ENCODE measurements at regions not wholly inside any gene's neighbourhood (a gene's known extent, or its start where the extent isn't known, plus 50 kb on each side); places are given as distances from the start of the nearest gene placed in this dataset.

DNA sequence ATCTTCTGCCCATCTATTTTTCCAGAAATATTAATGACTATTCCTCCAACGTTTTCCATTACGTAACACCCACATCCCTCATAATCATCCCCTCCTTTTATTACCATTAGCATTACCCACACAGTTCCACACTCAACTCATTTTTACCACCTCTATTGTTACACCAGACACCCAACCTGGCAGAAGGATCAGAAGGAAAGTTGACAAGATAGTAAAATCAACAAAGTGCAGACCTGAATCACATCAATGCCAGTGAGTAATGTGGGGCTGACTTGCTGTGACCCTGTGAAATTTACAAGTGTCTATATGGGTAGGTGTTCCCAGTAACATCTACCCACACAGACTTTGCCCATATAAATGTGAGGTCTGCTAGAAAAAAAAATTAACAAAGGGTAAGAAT is 568.2 kb downstream of the MAFB start:
- no peak for DNase-seq

DNA sequence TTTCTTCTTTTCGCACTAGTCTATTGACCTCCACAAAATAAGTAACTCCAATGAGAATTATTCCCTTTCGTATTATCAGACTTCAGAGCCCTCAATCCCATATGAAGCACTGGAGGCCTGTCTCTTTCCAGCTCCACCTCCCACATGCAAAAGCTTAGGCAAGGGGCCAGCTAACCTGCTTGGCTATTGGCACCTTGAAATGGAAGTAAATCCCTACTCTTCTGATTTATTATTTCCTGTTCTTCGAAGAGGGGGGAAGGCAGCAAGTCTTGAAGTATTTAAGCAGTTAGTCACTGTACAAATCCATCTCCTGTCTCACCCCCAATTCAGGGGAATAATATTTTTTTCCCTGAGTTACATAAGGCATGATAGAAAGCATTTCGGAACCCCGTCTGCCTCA is 577.8 kb downstream of the MAFB start:
- no peak for DNase-seq

DNA sequence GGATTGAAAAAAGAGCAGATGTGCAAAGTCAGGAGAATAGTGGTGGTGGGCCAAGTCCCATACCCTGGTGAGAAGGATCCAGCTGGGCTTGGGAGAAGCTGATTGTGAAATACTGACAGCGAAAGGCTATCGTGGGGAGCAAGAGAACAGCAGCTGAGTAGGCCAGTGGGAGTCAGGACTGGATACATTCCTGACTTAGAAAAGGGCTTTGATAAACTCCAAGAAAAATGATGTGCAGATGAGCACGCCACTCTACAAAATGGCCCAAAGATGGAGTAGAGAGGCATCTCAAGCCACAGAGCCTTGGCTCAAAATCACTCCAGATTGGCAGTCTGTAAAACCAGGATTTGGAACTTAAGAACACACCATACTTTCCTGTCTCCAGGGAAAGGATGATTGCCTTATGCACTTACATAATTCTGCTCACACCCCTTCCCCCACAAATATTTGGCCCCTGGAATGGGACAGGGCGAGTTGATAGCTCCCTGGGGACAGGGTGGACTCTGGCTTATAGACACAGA is 578.7 kb downstream of the MAFB start:
- DNase-seq: no peak

DNA sequence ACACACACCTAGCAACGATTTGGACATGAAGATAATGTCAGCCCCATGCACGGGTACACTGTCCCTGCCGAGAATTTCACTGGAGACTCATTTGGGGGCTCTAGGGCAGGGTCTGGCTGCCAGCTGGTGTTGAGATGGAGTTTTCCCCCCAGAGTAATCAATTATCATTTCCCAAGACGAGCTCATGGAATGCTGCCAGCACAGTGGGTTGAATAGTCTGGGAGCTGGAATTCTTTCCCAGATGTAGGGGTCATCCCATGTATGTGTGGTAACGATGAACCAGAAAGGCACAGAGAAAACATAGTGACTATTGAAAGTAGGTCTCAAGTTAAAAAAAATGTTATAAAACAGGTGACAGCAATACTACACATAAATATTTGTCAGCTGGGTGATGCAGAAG is 579.9 kb downstream of the MAFB start:
- DNase-seq: no peak

- DNase-seq: no peak
Observed at GRCh38 chr20:40108321-40108720, 580.7 kb downstream of the MAFB start.

GRCh38 chr20:40104959-40105358 is 584.1 kb downstream of the MAFB start:
- DNase-seq: no peak

DNA sequence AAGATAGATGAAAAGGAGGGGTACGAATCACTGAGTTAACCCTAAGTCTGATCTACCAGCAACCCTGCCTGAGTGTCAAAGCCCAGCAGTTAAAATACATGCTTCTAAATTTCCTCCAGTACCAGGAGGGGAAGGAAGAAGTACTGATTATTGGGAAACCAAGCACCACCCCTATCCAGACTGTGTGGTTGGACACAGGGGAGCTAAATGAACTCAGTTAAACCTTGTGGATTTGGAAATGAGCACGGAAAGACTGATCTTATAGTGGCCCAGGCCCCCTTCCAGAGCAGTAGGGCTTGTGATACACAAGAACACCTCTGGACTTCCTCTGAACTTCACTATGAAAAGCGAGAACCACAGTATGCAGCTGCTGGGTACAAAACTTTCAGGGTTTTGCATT is 585.6 kb downstream of the MAFB start:
- no peak for DNase-seq

GRCh38 chr20:40101560-40101959 is 587.5 kb downstream of the MAFB start:
- no peak for DNase-seq

DNA sequence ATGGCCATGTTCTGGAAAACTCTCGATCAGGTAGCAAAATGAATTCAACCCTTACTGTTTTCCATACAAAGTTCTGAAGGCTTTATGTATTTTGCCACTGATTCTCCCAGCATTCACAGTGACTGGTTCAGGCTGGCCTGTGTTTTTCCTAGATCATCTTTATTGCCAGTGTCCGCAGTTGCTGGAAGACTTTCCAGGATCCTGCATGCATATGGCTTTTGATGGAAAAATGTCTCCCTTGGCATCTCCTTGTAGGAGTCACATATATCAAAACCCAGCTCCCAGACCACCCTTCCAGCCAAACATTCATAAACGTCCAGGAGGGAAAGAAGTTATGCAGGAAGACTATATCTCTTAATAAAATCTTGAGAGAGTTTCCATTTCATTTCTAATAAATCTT is 588.8 kb downstream of the MAFB start:
- no peak for DNase-seq

- DNase-seq: no peak
Observed at GRCh38 chr20:40090236-40090635, 598.8 kb downstream of the MAFB start.

- no peak for DNase-seq
Observed at GRCh38 chr20:40087496-40087895, 601.5 kb downstream of the MAFB start.

GRCh38 chr20:40085513-40085912 is 603.5 kb downstream of the MAFB start:
- DNase-seq: no peak

GRCh38 chr20:40082436-40082835 is 606.6 kb downstream of the MAFB start:
- no peak for DNase-seq

- no peak for DNase-seq
Observed at GRCh38 chr20:40081653-40082052, 607.4 kb downstream of the MAFB start.

DNA sequence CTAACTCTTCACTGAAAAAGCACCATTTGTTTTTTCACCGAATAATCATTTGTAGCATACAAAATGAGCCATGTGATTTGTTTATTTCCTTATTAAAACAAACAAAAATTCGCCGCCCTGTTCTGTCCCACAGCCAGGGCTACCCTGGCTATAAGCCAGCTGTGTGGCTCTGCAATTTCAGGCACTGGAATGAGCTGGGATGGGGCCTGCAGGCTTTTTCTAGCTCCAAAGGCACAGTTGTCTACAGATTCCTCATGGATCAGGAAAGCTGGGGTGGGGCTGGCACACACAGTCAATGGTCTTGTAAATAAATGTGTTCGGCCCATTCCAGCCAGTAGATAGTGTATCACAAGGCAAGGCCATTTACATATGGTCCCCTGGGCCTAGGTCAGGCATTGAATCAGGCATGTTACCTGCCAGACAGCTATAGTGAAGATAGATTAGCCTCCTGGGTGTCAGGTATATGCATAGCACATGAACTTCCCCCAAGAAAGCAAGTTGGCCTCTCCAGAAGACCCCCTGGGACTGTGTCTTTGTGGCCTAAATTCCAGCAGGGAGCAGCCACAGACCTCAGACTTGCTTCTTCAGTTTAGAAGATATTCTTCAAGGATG is 608.9 kb downstream of the MAFB start:
- no peak for DNase-seq

GRCh38 chr20:40073535-40074111 is 615.4 kb downstream of the MAFB start:
- no peak for DNase-seq

DNA sequence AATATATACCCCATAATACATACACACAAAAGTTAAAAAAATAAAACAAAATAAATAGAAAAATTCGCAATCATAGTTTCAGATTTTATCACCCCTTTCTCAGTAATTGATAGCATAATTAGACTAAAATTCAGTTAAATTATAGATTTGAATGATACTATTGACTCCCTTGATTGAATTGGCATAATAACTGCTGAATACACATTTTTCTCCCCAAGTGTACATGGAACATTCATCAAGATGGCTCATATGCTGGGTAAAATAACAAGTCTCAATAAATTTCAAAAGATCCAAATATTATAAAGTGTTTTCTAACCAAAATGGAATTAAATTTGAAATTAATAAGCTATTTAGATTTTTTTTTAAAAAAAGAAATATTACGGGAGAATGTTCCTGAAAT is 616.1 kb downstream of the MAFB start:
- no peak for DNase-seq

GRCh38 chr20:40056171-40056570 is 632.9 kb downstream of the MAFB start:
- no peak for DNase-seq

DNA sequence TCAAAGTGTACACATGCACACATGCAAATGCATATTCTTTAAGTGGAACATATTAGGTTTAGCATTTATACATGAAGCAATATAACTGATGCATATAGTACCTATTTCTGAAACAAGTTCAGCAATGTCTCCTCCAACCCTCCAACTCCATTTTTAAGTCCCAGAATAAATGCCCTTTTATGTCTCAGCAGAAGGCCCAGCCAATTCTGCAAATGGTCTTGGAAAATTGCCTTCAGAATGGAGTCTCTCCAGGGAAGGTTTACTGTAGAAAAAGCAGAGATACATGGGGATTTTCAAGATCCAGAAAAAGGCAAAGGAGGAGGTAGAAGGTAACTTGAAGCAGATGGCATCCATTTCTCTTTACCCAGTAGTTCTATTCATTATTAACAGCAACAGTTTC is 633.3 kb downstream of the MAFB start:
- no peak for DNase-seq

GRCh38 chr20:40054311-40054710 is 634.7 kb downstream of the MAFB start:
- no peak for DNase-seq

DNA sequence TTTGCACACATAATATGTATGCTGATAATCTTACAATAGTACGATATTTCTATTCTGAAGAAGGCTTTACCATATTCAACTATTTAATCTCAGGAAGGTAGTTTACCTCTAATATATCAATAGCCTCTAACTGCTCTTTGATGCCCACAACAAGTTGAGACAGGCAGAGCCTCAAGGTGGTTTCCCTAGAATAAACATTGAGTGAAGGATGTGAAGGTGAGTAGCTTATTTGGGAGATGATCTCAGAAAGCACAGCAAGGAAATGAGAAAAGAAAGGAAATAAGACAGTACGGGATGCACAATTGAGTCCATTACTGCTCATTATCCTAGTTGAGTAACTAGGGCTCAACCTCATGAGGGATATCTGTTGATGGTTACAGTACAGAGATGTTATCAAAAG is 638.4 kb downstream of the MAFB start:
- no peak for DNase-seq

DNA sequence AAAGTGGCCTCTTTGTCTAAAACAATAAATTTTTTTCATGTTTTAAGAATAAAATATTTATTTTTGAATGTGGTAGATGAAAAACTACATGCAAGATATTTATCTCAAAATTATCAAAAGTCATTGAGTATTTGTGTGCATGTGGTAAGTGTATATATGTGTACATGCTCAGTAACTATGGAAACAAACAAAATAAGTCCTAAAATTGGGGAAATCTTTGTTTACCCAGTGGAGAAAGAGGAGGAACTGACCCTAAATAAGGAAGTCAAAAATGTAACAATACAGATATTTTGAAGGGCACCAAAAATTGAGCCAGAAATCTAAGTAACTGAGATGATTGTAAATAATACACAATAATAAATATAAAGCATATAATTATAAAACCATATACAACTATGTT is 639.2 kb downstream of the MAFB start:
- no peak for DNase-seq

- DNase-seq: no peak
Observed at GRCh38 chr20:40046703-40047102, 642.3 kb downstream of the MAFB start.

DNA sequence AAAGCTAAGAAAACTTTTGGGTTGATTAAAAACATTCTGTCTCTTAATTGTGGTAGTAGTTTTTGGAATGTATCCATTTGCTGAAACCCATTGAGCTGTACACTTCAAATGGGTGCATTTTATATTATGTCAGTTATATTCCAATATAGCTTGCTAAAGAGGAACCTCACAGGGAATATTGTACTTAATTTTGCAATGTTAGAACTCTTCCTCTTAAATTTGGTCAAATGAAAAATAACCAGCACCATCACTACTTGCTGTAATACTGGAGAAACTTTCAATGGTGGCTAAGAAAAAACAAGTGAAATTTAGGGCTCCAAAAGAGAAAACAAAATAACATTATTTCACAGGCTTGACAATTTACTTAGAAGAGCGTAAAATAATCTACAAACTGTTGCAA is 651.5 kb downstream of the MAFB start:
- no peak for DNase-seq

GRCh38 chr20:40029589-40029988 is 659.4 kb downstream of the MAFB start:
- no peak for DNase-seq
